ENCODE measurements at regions not wholly inside any gene's neighbourhood (a gene's known extent, or its start where the extent isn't known, plus 50 kb on each side); places are given as distances from the start of the nearest gene placed in this dataset.
"Not testable (repeated sequence)": the region's sequence is repeated elsewhere in the genome, so short reads cannot be mapped to it uniquely, and the experiment has no call there.

- no peak for DNase-seq (ENCODE audit: low spot score)
- no peak overlapping the region for H3K27ac ChIP-seq
- TF ChIP-seq, protein P1, sequence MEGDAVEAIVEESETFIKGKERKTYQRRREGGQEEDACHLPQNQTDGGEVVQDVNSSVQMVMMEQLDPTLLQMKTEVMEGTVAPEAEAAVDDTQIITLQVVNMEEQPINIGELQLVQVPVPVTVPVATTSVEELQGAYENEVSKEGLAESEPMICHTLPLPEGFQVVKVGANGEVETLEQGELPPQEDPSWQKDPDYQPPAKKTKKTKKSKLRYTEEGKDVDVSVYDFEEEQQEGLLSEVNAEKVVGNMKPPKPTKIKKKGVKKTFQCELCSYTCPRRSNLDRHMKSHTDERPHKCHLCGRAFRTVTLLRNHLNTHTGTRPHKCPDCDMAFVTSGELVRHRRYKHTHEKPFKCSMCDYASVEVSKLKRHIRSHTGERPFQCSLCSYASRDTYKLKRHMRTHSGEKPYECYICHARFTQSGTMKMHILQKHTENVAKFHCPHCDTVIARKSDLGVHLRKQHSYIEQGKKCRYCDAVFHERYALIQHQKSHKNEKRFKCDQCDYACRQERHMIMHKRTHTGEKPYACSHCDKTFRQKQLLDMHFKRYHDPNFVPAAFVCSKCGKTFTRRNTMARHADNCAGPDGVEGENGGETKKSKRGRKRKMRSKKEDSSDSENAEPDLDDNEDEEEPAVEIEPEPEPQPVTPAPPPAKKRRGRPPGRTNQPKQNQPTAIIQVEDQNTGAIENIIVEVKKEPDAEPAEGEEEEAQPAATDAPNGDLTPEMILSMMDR (IDR thresholded peaks at IDR 0.05), result no peak
- no peak overlapping the region for H3K4me3 ChIP-seq
Measured at GRCh38 chr14:49089107-49089506, 497.1 kb downstream of the RPS29 start.

DNA sequence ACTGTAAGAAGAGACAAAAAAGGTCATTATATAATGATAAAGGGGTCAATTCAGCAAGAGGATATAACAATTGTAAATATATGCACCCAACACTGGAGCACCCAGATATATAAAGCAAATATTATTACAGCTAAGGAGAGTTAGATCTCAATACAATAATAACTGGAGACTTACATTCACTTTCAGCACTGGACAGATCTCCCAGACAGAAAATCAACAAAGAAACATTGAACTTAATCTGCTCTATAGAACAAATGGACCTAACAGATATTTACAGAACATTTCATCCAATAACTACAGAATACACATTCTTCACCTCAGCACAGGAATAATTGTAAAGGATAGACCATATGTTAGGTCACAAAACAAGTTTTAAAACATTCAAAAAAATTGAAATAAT is 512.9 kb downstream of the RPS29 start:
- not testable (repeated sequence) for DNase-seq (ENCODE audit: low spot score); H3K4me3 ChIP-seq; H3K27ac ChIP-seq

GRCh38 chr14:49058511-49058910 is 527.7 kb downstream of the RPS29 start:
- no peak overlapping the region for H3K4me3 ChIP-seq
- no peak overlapping the region for H3K27ac ChIP-seq
- TF ChIP-seq, protein P1 (IDR thresholded peaks at IDR 0.05), result no peak
- DNase-seq (ENCODE audit: low spot score), result no peak

GRCh38 chr14:49057838-49058510 is 528.2 kb downstream of the RPS29 start:
- TF ChIP-seq, protein P1 (IDR thresholded peaks at IDR 0.05), result no peak
- Histone ChIP-seq H3K4me3 (no peak overlapping the region), H3K27ac (no peak overlapping the region)
- DNase-seq (ENCODE audit: low spot score), result no peak

- TF ChIP-seq, protein P1 (IDR thresholded peaks at IDR 0.05), result no peak
- Histone ChIP-seq H3K4me3 (no peak overlapping the region), H3K27ac (no peak overlapping the region)
- DNase-seq (ENCODE audit: low spot score), result no peak
Measured at GRCh38 chr14:49056021-49056420, 530.2 kb downstream of the RPS29 start.

GRCh38 chr14:49052521-49052920 is 533.7 kb downstream of the RPS29 start:
- DNase-seq (ENCODE audit: low spot score), result no peak
- Histone ChIP-seq H3K4me3 (no peak overlapping the region), H3K27ac (no peak overlapping the region)
- TF ChIP-seq, protein P1 (IDR thresholded peaks at IDR 0.05), result no peak

DNA sequence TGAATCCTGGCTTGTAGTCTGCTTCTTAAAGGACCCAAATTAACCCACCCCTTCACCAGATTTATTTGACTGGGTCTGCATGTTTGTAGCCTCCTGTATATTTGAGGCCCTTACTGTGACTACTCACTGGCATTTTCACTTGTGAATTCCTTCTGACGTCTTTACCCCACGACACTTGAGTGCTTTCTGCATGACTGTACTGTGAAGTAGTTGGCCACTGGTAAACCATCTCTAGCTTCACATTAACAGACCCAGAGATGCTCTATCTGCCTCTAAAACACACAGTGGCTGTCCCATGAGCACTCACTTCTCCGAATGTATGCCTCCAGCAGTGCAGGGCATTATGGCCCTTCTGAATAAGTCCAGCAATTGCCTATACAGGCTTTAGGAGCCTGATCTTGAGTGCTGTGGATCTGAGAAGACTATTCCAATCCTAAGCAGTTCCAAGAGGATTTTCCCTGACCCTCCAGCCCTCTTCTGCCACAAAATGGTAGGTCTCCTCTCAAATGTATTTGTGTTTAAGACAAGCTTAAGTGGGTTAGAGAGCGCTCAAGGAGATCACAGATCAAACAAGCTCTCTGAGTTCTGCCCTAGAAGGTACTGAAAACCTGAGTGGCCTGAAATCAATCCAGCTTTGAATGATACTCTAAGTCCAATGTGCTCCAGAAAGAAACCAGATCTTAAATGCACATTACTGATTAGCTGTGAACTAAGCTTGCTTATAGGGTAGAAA is 534.7 kb downstream of the RPS29 start:
- TF ChIP-seq, protein P1 (IDR thresholded peaks at IDR 0.05), result no peak
- DNase-seq (ENCODE audit: low spot score), result no peak
- Histone ChIP-seq H3K27ac (no peak overlapping the region), H3K4me3 (no peak overlapping the region)

Measured in coronary artery (tissue), 2 donors.